ENCODE measurements at regions not wholly inside any gene's neighbourhood (a gene's known extent, or its start where the extent isn't known, plus 50 kb on each side); places are given as distances from the start of the nearest gene placed in this dataset.
"Not testable (repeated sequence)": the region's sequence is repeated elsewhere in the genome, so short reads cannot be mapped to it uniquely, and the experiment has no call there.

GRCh38 chr9:62532777-62533173 lies 1342.9 kb downstream of the SPATA31A7 start:
- TF ChIP-seq CTCF (IDR thresholded peaks at IDR 0.05; ENCODE audit: low read length); EZH2 (IDR thresholded peaks at IDR 0.05; ENCODE audit: borderline replicate concordance, low read length): not testable (repeated sequence)
